ENCODE measurements at regions not wholly inside any gene's neighbourhood (a gene's known extent, or its start where the extent isn't known, plus 50 kb on each side); places are given as distances from the start of the nearest gene placed in this dataset.
"Not testable (repeated sequence)": the region's sequence is repeated elsewhere in the genome, so short reads cannot be mapped to it uniquely, and the experiment has no call there.

GRCh38 chr1:96387785-96388184, 333.8 kb upstream of the PTBP2 start:
- no peak for DNase-seq

- DNase-seq: no peak
Measured at GRCh38 chr1:96388421-96389310, 332.9 kb upstream of the PTBP2 start.

- no peak for DNase-seq
Measured at GRCh38 chr1:96400089-96400488, 321.5 kb upstream of the PTBP2 start.

- no peak for DNase-seq
Measured at GRCh38 chr1:96409087-96409486, 312.5 kb upstream of the PTBP2 start.

- no peak for DNase-seq
Measured at GRCh38 chr1:96409689-96410088, 311.9 kb upstream of the PTBP2 start.

GRCh38 chr1:96411006-96411405, 310.6 kb upstream of the PTBP2 start:
- DNase-seq: no peak

GRCh38 chr1:96414598-96414997, 307.0 kb upstream of the PTBP2 start:
- DNase-seq: no peak

GRCh38 chr1:96416111-96416595, 305.4 kb upstream of the PTBP2 start:
- no peak for DNase-seq

GRCh38 chr1:96416701-96417444, 304.7 kb upstream of the PTBP2 start:
- no peak for DNase-seq

- DNase-seq: no peak
Measured at GRCh38 chr1:96418969-96419368, 302.6 kb upstream of the PTBP2 start.

GRCh38 chr1:96424877-96425276, 296.7 kb upstream of the PTBP2 start:
- DNase-seq: no peak

GRCh38 chr1:96425382-96426129, 296.0 kb upstream of the PTBP2 start:
- DNase-seq: no peak

GRCh38 chr1:96427616-96428015, 294.0 kb upstream of the PTBP2 start:
- no peak for DNase-seq

- no peak for DNase-seq
Measured at GRCh38 chr1:96445302-96445701, 276.3 kb upstream of the PTBP2 start.

- no peak for DNase-seq
Measured at GRCh38 chr1:96464066-96464465, 257.5 kb upstream of the PTBP2 start.

- no peak for DNase-seq
Measured at GRCh38 chr1:96464522-96464921, 257.1 kb upstream of the PTBP2 start.

- no peak for DNase-seq
Measured at GRCh38 chr1:96464991-96465390, 256.6 kb upstream of the PTBP2 start.

GRCh38 chr1:96465441-96465840, 256.1 kb upstream of the PTBP2 start:
- no peak for DNase-seq

- no peak for DNase-seq
Measured at GRCh38 chr1:96466842-96467241, 254.7 kb upstream of the PTBP2 start.

GRCh38 chr1:96469726-96470125, 251.9 kb upstream of the PTBP2 start:
- DNase-seq: not testable (repeated sequence)

GRCh38 chr1:96472471-96472870, 249.1 kb upstream of the PTBP2 start:
- DNase-seq: no peak

GRCh38 chr1:96473791-96474434, 247.7 kb upstream of the PTBP2 start:
- DNase-seq: no peak

Measured in NCI-H2029 treated with DMSO at 0.1 percent for 48 hours (cell line).